Fibroblast of villous mesenchyme (primary cell): ENCODE measurements at regions not wholly inside any gene's neighbourhood (a gene's known extent, or its start where the extent isn't known, plus 50 kb on each side); places are given as distances from the start of the nearest gene placed in this dataset.

Experiments used
- DNase-seq: peaks from one replicate; pipeline ENCODE4 v3.0.0-alpha.2; 2010; ENCODE audit warnings: low read depth
- H3K4me3 ChIP-seq: 2 replicates; pipeline ENCODE4 v1.5.1; 2011; ENCODE audit warnings: low read depth, mild to moderate bottlenecking, low read length
- TF ChIP-seq, protein P1 (sequence below): IDR thresholded peaks from 2 replicates; pipeline ENCODE4 v1.5.1; 2012; ENCODE audit warnings: low read depth, mild to moderate bottlenecking, low read length; ENCODE audit not compliant: insufficient read depth

DNA sequence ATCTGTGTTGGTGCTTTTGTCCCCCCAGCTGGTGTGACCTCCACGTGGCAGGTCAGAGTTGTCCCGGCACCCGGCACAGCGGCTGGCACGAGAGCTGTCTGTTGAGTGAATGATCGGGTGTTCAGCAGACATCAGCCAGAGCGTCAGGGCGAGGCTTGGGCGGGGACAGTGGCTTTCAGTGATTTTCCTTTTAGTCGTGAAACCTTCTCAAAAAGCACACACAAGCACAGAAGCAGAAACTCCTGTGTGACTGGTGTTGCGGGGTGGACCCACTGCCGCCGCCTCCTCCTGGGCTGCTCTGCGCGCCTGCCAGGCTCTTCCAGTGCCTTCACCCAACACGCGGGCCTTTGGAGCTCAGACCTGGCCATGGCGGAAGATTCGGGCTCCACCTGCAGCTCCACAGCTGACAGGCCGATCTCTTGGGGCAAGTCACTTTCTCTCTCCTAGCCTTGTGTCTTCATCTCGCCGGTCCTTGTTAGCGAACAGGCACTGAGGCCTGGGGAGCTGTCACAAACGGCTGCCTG, 51.4 kb upstream of the HGFAC start:
- H3K4me3 ChIP-seq, result no peak overlapping the region
- DNase-seq, result no peak
- TF ChIP-seq, protein P1, sequence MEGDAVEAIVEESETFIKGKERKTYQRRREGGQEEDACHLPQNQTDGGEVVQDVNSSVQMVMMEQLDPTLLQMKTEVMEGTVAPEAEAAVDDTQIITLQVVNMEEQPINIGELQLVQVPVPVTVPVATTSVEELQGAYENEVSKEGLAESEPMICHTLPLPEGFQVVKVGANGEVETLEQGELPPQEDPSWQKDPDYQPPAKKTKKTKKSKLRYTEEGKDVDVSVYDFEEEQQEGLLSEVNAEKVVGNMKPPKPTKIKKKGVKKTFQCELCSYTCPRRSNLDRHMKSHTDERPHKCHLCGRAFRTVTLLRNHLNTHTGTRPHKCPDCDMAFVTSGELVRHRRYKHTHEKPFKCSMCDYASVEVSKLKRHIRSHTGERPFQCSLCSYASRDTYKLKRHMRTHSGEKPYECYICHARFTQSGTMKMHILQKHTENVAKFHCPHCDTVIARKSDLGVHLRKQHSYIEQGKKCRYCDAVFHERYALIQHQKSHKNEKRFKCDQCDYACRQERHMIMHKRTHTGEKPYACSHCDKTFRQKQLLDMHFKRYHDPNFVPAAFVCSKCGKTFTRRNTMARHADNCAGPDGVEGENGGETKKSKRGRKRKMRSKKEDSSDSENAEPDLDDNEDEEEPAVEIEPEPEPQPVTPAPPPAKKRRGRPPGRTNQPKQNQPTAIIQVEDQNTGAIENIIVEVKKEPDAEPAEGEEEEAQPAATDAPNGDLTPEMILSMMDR, result no peak

DNA sequence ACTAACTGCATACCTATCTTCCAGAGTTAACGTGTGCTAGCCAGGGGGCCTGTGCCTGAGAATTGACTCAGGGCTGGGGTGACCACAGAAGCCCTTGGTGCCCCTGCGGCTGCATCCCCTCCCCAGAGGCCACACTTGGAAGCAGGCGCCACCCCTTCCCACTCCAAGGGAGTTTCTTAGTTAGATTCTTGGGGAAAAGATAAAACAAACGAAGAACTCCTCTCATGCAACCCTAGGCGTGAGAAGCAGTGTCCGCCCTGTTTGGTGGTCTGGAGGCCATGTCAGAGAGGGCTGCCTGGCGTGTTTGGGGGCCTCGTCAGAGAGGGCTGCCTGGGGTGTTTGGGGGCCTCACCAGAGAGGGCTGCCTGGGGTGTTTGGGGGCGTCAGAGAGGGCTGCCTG, 50.3 kb upstream of the HGFAC start:
- H3K4me3 ChIP-seq, result no peak overlapping the region
- no peak for DNase-seq

More for the DNA sequence above, 50.3 kb upstream of the HGFAC start:
- TF ChIP-seq, protein P1, result no peak
